HG02798 (cell line): ENCODE measurements at regions not wholly inside any gene's neighbourhood (a gene's known extent, or its start where the extent isn't known, plus 50 kb on each side); places are given as distances from the start of the nearest gene placed in this dataset.

ENCODE experiments used
- ATAC-seq: cut with Tn5 transposase; IDR thresholded peaks from one replicate; pipeline ENCODE4 v1.9.1; 2021; ENCODE audit warnings: mild to moderate bottlenecking; ENCODE audit not compliant: unreplicated experiment, poor library complexity

DNA sequence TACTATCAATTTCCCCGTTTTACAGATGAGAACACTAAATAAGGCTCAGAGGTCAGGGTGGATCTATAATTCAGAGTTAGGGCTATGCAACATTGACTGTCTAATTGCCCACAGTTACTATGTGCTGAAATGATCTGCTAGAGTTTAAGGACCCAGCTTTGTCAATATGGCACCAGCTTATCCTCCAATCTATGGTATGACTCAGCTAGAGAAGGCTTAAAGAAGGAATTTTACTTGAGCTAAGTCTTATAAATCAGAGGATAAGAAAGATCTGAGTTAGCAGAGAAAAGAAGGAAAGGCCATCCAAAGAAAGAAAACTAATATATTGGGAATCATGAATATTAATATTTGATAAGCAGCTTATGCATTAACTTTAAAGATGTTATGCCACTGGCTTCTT is 78.1 kb downstream of the ASB9 start:
- no peak for ATAC-seq

DNA sequence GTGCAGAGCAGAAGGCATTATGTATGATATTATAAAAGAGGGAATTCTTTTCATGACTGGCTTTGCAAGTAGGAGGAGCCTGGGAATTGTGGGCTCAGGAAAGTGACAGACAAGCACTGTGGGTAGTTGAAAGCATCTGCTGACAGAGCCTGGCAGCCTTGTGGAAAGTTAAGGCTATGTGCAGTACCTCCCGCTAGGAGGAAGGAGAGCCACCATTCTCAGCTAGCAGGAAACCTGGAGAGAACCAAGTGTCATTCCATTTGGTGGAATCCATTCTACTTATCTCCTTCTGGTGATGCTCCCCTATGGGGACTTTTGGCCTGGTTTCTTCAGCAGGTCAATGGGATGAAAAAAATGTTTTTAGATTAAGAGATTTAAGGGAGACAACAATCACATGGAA is 81.8 kb downstream of the ASB9 start:
- no peak for ATAC-seq

DNA sequence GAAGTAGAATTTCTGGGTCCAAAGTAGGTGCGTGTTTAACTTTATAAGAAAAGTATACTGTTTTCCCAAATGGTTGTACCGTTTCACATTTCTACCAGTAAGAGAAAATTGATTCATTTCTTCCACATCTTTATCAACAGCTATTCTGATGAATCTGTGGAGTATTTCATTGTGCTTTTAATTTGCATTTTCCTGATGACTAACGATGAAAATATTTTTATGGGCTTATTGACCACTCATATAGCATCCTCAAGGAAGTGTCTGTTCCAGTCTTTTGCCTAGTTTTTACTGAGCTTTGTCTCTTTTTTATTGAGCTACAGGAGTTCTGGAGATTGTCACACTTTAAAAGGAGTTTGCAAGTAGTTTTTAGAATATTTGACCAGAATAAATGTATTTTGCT is 92.6 kb downstream of the ASB9 start:
- ATAC-seq, result no peak

DNA sequence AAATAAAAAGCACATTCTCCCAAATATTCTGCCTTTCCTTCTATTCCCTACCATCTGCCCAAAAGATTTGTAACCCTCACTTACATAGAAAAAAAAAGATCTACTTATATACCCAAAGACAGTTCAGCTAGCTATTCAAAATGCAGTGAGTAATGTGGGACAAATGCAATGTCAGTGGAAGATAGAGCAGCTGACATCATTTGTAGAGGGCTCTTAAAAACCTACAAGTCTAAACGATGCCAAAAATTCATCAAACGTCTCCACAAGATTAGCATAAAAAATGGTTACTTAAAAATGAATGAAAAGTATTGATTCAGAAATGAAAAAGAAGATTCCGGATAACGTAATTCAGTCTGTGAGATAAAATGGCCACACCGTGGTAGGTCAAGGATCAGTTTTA is 96.5 kb downstream of the ASB9 start:
- ATAC-seq, result no peak

DNA sequence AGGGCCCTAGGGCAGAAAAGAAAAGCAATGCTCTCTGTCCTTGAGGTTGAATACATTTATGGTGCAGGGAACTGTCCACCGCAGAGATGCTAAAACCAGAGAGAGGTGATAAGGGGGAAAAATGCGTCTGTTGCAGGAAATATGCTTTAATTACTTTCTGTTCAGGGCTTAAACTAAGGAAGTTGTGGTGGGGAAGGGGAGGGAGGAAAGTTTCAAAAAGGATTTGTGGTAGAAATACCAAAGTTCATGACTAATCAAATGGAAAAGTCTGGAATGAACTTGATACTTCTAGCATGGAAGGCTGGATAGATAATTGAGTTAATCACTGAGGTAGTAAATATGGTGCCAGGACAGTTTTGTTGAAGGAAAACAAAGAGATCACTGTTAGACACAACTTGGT is 99.0 kb downstream of the ASB9 start:
- ATAC-seq, result no peak

DNA sequence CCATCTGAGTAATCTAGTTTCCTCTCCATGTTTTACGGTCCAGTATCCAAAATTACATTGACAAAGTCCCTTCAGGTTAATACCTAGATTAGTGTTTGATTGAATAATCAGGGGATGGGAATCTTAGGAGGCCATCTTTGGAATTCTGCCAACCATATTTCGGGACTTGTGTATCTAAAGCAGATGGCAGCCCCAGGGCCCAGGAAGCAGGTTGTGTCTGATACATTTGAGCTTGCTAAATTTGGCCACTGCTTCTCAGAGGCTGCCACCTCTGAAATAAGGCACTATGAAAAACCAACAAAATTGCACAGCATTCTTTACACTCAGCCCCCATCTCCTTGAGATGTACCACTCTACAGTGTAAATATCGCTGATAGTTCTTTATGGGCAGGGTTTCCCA is 102.1 kb downstream of the ASB9 start:
- ATAC-seq, result no peak

DNA sequence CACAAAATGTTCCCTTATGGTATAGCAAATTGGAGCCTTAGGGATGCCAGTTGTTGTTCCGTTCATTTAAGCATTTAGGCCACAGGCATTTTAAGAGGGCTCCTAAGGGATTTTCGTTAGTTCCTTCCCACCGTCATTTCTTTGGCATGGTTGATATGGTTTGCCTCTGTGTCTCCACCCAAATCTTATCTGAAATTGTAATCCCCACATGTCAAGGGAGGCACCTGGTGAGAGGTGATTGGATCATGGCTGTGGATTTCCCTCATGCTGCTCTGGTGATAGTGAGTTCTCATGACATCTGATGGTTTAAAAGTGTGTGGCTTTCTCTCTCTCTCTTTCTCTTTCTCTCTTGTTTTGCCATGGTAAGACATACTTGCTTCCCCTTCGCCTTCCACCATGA is 104.1 kb downstream of the ASB9 start:
- no peak for ATAC-seq

DNA sequence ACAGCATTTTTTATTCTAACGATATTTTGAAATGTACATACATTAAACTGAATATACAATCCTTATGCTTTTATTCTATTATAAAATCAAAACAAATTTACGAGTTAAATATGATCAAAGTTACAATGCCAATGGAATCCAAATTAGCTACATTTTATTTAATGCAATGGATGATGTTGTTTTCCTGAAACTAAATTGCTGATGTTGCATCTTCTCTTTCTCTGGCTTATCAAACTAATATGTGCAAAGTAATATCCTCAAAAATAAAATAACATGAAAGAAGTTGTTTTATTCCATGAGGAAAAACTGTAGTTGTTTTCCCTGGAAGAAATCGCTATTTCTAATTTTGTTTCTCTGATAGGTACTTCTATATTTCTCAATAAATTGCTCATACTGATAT is 106.8 kb downstream of the ASB9 start:
- no peak for ATAC-seq

DNA sequence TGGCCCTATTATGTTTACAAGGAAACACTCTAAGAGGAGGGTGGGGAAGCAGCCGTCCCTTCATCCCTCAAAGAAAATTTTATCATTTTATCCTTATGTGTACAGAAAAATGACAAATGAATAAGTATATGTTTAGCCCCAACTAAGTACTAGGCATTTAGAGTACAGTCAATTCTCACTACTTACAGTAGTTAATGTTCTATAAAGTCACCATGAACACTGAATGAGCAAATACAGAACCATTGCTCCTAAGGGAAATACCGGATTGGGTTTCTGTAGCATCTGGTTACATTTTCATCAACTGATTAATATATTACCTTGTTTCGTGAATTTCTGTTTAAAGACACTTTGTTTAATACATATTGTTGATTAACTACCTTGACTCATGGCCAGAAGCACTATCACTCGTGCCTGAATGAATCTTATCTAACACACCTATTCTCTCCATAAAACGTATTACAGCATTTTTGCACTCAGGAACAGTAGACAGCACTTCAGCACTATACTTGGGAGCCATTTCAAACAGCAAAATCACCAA is 109.3 kb downstream of the ASB9 start:
- ATAC-seq, result no peak

DNA sequence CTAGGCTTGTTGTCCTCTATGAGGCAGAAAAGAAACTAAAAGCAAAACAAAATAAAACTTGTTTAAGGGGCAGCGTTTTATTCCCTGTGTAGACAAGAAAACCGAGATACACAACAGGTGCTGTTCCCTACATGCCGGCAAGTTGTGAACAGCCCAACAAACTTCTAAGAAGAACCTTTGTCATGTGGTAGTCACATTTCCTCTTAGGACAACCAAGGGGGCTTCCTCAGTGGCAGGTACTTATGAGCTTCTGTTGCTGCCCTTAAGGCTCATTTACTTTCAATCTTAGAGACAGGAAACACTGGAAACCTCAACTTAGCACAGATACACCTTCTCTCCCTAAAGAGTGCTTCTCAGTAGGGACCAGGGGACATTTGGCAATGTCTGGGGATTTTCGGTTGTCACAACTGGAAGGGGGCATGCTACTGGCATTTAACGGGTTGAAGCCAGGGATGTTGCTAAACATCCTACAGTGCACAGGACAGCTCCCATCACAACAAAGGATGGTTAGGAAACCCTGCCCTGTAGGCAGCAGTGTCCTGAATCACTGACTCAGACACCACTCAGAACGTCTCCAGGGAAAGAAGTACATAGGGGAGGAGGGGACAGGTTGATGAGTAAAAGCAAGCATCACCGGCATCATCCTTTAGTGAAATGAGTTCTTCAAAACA is 111.0 kb downstream of the ASB9 start:
- peak; percentile 78 for ATAC-seq

DNA sequence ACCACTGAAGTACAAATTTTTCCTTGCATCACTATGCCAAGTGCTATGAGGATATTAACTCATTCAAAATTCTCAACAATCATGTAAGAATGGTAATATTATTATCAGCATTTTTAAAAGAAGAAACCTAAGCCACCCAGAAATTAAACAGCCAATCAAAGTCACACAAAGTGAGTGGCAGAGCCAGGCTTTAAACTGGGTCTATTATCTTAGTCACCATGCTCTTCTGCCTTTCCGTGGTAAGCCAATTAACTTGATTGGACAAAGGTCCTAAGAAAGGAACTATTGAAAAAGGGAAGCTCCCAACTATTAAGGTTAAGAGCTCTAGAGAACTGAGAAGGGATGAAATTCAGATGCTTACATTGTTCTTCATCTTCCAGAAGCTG is 111.5 kb downstream of the ASB9 start:
- ATAC-seq, result peak; percentile 24

DNA sequence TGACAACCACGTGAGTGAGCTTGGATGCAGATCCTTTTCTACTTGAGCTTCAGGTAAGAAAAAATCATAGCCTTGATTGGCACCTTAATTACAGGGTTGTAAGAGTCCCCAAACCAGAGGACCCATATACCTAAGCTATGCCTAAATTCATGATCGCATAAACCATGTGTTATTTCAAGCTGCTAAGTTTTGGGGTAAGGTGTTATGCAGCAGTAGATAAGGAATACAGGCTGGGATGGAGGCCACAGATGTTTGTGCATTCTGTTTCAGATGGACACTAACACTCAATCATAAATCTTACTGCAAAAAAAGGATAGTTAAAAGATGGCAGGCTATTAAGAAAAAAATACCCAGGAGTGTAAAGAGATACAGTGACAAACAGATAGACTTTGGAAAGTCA is 112.3 kb downstream of the ASB9 start:
- no peak for ATAC-seq

DNA sequence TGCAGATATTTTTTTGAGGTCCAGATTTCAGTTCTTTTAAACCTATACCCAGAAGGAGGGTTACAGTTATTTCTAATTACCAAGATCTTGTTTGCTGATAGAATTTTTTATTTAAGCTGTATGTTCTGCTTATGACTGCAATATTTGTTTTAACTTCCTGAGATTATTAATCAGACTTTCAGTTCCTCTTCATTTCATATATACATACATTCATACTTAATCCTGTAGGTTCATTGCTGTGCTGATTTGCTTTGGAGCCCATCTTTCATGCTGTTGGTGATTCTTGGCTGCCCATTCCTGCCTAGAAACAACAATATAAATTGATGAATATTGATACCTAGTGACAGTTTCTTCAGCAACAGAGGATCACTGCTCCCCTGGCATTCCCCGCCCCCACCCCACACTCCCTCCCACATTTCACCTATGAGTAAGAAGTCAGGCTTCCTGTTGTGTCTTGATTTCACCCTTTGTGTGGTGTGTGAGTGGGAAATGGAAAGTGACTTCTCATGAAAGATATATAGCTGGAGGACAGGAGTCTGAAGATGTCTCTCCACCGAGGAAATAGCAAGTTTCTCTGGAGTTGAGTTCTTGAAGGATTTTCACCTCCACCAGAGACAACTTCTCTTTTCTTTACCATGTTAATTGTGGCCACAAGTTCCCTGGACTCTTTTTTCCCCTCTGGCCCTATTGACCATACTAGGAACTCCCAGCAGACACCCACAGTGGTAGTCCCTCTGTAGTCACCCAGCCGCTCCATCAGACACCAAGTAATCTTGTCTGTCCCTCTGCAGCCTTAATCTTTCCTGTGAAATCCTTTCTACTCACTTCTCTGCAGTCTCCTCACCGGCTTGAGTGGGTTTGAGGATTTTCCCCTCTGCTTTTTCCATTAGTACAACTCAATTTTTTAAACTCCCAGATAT is 118.4 kb downstream of the ASB9 start:
- ATAC-seq, result peak; percentile 70

DNA sequence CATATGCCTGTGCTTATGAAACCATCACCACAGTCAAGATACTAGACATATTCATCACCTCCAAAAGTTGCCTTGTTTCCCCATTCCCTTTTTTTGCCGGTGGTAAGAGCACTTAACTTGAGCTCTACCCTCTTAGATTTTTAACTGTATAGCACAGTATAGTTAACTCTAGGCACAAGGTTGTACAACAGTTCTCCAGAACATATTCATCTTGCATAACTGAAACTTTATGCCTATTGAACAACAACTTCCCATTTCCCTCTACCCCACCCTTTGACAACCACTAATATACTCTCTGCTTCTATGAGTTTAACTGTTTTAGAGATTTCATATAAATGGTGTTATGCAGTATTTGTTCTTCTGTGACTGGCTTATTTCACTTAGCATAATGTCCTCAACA is 119.3 kb downstream of the ASB9 start:
- no peak for ATAC-seq

DNA sequence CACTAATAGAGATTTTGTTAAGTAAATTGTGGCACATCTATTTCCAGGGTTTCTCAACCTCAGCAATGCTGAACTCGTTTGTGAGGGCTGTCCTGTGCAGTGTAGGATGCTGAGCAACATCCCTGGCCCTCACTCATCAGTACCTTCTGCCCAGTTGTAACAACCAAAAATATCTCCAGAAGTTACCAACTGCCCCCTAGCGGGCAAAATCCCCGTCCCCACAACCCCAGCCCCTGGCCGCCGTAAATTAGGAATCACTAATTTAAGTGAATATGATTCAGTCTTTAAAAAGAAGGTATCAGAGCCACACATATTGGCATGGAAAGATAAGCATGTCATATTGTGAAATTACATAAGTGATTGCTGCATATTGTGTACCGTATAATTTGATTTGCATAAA is 123.4 kb downstream of the ASB9 start:
- ATAC-seq, result no peak

DNA sequence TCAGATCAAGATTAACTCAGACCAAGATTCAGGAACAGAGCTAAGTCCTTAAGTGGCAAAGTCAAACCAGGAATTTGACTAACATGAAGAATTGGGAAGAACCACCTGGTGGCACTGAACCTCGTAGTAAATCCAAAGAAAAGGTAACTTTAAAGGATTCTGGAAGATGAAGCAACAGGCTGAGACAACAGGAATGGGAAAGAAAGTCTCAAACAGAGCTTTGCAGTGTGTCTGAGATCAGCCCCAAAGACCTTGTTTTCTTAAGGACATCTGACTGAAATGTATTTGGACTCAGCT is 126.1 kb downstream of the ASB9 start:
- no peak for ATAC-seq

DNA sequence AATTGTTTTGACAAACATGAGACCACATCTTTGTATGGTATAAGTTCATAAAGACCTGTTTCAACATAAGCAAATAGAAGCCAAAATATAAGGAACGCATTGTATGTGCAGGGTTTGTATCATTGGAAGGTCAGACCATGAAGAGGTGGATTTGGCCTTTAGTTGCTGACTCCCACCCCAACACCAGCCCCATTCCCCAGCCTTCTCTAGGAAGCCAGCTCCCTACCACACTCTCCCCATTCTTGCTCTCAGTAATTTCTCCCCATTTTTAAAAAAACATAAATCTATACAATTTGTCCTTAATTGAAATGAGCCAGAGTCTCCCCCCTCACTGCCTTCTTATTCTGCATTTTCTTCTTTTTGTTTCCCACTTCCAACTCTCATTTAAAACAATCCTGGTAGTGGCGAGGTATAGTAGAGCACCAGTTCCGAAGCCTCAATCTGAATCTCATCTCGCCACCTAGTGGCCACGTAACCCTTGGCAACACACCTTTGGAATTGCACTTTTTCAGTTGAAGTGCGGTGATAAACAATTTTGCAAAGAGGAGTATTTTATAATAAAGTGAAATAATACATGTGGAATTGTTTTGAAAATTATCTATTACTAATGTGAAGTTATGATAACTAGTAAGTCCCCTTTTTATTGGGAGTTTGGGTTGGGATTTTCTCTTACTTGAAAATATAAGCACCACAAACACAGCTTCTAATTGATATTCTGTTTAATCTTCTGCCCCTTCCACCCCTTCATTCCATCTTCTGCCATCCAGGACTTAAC is 126.6 kb downstream of the ASB9 start:
- ATAC-seq, result peak; percentile 78

DNA sequence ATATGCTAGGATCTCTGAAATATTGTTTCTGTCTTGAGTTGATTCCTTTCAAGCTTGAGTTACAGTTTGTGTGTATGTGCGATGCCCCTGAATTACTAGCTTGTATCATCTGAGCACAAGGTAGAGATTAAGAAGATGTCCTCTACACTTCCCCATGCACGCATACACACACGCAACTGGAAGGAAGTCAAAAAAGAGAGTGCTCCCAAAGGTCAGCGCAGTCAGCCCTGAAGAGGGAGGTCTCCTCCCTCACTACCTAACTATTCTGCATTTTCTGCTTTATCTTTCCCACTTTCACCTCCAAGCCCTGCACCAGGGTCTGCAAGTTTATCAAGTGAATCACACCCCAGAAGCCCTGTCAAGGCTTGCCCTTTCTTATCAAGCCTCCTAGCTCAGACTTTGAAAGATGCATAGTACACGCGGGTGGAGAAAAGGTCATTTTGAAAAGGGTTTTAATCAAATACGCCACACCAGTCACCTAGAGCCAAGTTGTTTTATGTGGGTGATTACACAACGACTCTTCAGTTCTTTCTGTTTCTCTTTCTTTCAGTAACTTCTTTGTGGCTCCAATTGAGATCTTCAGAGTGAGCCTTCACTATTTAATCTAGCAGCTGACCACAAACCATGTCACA is 127.7 kb downstream of the ASB9 start:
- ATAC-seq, result no peak

DNA sequence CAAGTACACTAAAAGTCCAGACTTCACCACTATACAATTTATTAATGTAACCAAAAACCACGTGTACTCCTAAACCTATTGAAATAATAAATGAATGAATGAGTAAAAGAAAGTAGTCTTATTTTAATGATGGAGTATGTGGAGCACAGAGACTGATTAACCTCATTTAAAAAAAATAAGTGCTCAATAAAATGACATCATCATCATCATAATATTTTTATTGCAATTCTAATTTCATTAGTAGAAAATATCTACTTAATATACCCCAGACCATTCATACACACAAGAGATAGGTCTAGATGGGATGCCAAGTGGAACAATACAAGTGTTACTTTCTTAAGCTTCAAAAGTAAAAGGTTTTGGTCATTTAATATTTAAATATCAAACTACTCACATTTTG is 133.1 kb downstream of the ASB9 start:
- no peak for ATAC-seq

DNA sequence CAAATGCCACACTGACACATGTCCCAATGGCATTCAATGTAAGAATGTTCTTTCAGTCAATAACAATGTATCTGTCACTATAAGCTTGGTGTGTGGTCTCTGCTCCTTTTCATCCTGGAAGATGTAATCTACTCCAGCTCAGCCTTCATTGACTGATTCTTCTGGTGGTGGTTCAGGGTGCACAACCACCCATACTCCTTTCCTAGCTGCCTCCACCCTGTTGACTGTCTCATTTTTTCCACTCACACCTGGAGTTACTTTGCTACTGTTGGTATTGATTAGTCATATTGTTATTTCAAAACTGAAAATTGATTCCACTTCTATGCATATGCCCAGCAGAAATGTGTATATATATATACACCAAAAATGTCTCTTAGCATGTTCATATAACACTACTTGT is 140.5 kb downstream of the ASB9 start:
- ATAC-seq, result no peak

DNA sequence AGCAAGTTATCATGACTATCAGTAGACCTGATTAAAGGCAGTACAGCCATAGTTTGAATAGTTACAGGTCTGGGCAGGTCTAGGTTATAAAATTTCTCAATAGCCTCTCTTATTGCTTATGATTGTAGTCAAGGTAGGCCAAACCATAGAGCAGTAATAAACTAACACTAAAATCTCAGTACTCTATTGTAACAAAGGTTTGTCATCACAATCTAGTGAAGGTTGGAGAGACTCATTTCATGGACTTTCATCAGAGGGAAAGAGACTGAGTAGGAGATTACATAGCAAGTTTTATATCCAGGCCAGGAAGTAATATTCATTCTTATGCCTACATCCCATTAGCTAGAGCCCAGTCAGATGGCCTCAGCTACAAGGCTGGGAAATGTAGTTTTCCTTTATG is 141.0 kb downstream of the ASB9 start:
- ATAC-seq, result no peak
